ENCODE measurements at regions not wholly inside any gene's neighbourhood (a gene's known extent, or its start where the extent isn't known, plus 50 kb on each side); places are given as distances from the start of the nearest gene placed in this dataset.

GRCh38 chr6:45736134-45736533 is 279.5 kb downstream of the CLIC5 start:
- H3K27me3 Mint-ChIP-seq (ENCODE audit: insufficient read depth): peaks cover 6% of the 10 kb centered on the region
- no peaks in the 10 kb centered on the region for H3K36me3 Mint-ChIP-seq (ENCODE audit: low read depth)
- DNase-seq: no peak
- no peak overlapping the region for H3K27ac Mint-ChIP-seq
- Histone ChIP-seq H3K9ac (ENCODE audit: extremely low read depth, low read length, poor library complexity, severe bottlenecking) (no peak overlapping the region), H3K4me3 (ENCODE audit: low read length) (no peak overlapping the region), H3K27me3 (ENCODE audit: control insufficient read depth, insufficient read depth, low read length, poor library complexity, severe bottlenecking) (no peaks in the 10 kb centered on the region), H3K27ac (ENCODE audit: low read depth, low read length) (no peak overlapping the region), H3K9me3 (ENCODE audit: control insufficient read depth, low read length) (no peaks in the 10 kb centered on the region), H3K4me1 (ENCODE audit: control insufficient read depth, insufficient read depth, low read length) (no peaks in the 10 kb centered on the region), H3K36me3 (ENCODE audit: control insufficient read depth, insufficient read depth, low read length) (no peaks in the 10 kb centered on the region)
- H3K4me1 Mint-ChIP-seq: no peaks in the 10 kb centered on the region
- TF ChIP-seq CTCF (conservative IDR thresholded peaks at IDR 0.05): no peak
- no peaks in the 10 kb centered on the region for H3K9me3 Mint-ChIP-seq
- WGBS, 2 experiments (ENCODE audit: insufficient coverage in 1 of 2, insufficient read length in 1 of 2): 75 to 80% methylated on average over 3 to 5 of the region's 5 CpGs
- H3K4me3 Mint-ChIP-seq: no peak overlapping the region

- Mint-ChIP-seq H3K27me3 (ENCODE audit: insufficient read depth) (peaks cover 5% of the 10 kb centered on the region), H3K9me3 (no peaks in the 10 kb centered on the region), H3K4me3 (no peak overlapping the region), H3K27ac (no peak overlapping the region), H3K4me1 (no peaks in the 10 kb centered on the region), H3K36me3 (ENCODE audit: low read depth) (no peaks in the 10 kb centered on the region)
- no peak for TF ChIP-seq CTCF (conservative IDR thresholded peaks at IDR 0.05)
- H3K27ac ChIP-seq (ENCODE audit: low read depth, low read length): no peak overlapping the region
- H3K9me3 ChIP-seq (ENCODE audit: control insufficient read depth, low read length): no peaks in the 10 kb centered on the region
- H3K4me1 ChIP-seq (ENCODE audit: control insufficient read depth, insufficient read depth, low read length): no peaks in the 10 kb centered on the region
- no peak overlapping the region for H3K4me3 ChIP-seq (ENCODE audit: low read length)
- 90% methylated on average over 7 of the region's 7 CpGs; no CpG with 5 or more reads in 1 of the 2 experiments for WGBS, 2 experiments (ENCODE audit: insufficient coverage in 1 of 2, insufficient read length in 1 of 2)
- no peak overlapping the region for H3K9ac ChIP-seq (ENCODE audit: extremely low read depth, low read length, poor library complexity, severe bottlenecking)
- H3K27me3 ChIP-seq (ENCODE audit: control insufficient read depth, insufficient read depth, low read length, poor library complexity, severe bottlenecking): no peaks in the 10 kb centered on the region
- no peaks in the 10 kb centered on the region for H3K36me3 ChIP-seq (ENCODE audit: control insufficient read depth, insufficient read depth, low read length)
- no peak for DNase-seq
Measured at GRCh38 chr6:45732731-45733130, 282.9 kb downstream of the CLIC5 start.

GRCh38 chr6:45730232-45730631 is 285.4 kb downstream of the CLIC5 start:
- Mint-ChIP-seq H3K4me1 (no peaks in the 10 kb centered on the region), H3K9me3 (no peaks in the 10 kb centered on the region), H3K4me3 (no peak overlapping the region), H3K36me3 (ENCODE audit: low read depth) (no peaks in the 10 kb centered on the region), H3K27me3 (ENCODE audit: insufficient read depth) (peaks cover 5% of the 10 kb centered on the region), H3K27ac (no peak overlapping the region)
- H3K4me1 ChIP-seq (ENCODE audit: control insufficient read depth, insufficient read depth, low read length): no peaks in the 10 kb centered on the region
- no peaks in the 10 kb centered on the region for H3K9me3 ChIP-seq (ENCODE audit: control insufficient read depth, low read length)
- H3K9ac ChIP-seq (ENCODE audit: extremely low read depth, low read length, poor library complexity, severe bottlenecking): no peak overlapping the region
- no peak overlapping the region for H3K4me3 ChIP-seq (ENCODE audit: low read length)
- no peaks in the 10 kb centered on the region for H3K36me3 ChIP-seq (ENCODE audit: control insufficient read depth, insufficient read depth, low read length)
- no peak for DNase-seq
- no peaks in the 10 kb centered on the region for H3K27me3 ChIP-seq (ENCODE audit: control insufficient read depth, insufficient read depth, low read length, poor library complexity, severe bottlenecking)
- WGBS, 2 experiments (ENCODE audit: insufficient coverage in 1 of 2, insufficient read length in 1 of 2): 86 to 100% methylated on average over 1 of the region's 1 CpG
- no peak overlapping the region for H3K27ac ChIP-seq (ENCODE audit: low read depth, low read length)
- TF ChIP-seq CTCF (conservative IDR thresholded peaks at IDR 0.05): no peak
